MM.1S (cell line): ENCODE measurements at regions not wholly inside any gene's neighbourhood (a gene's known extent, or its start where the extent isn't known, plus 50 kb on each side); places are given as distances from the start of the nearest gene placed in this dataset.

Source experiments
- CTCF ChIP-seq: fragments of 300-600 bp; sonication (generic); IDR thresholded peaks from 2 replicates; pipeline ENCODE4 v1.5.1; 2016; ENCODE audit warnings: antibody characterized with exemption, low read length, mixed read lengths
- EZH2 ChIP-seq: fragments of 300-600 bp; sonication (generic); optimal IDR thresholded peaks from 2 replicates; pipeline ENCODE3; 2017; ENCODE audit warnings: low read depth, mild to moderate bottlenecking, antibody characterized with exemption, low read length, mixed read lengths

DNA sequence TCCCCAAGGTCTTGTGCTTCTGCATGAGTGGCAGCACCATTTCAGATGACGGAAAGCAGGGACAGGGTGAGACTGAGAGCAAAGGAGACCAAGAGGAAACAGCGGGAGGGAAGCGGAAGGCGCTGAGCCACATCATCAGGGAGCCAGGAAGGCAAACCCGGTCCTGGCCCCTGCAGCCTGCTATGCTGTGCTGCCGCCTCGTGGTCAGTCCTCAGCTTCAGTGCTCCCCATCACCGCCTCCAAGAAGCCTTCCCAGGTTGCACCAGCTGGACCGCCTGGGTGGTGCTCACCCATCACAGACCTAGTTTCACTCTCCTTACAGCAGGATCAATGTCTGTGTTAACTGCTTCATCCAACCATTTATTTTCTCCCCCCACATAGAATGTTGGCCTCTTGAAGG, 73.0 kb upstream of the PHF21B start:
- TF ChIP-seq CTCF (peak; percentile 24), EZH2 (no peak)
